ENCODE measurements at regions not wholly inside any gene's neighbourhood (a gene's known extent, or its start where the extent isn't known, plus 50 kb on each side); places are given as distances from the start of the nearest gene placed in this dataset.

DNA sequence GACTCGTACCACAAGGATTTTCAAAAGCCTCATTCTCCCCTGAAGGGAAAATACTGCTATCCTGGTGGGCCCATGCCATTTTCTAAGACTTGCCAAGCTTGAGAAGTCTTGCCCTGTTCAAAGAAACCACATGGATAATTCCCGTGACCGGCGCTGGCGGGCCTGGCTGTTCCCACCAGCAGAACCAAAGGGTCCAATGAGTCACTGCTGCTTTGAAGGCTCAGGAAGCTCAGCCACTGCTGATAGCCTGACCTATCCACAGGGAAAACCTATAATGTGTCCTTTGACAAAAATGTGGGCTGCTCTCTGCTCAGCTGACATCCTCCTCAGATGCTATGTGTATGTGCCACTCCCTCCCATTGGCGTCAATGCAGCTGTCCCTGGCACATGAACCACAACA is 137.9 kb upstream of the RAB12 start:
- Histone ChIP-seq H3K27ac (ENCODE audit: low read length) (no peak overlapping the region), H3K36me3 (ENCODE audit: control insufficient read depth, insufficient read depth, low read length) (no peaks in the 10 kb centered on the region), H3K4me3 (ENCODE audit: low read depth in 2 of 2, low read length in 2 of 2) (no peak overlapping the region), H3K4me1 (ENCODE audit: control insufficient read depth, insufficient read depth, low read length) (no peaks in the 10 kb centered on the region), H3K27me3 (ENCODE audit: control insufficient read depth, insufficient read depth, low read length) (peaks cover 5% of the 10 kb centered on the region), H3K9me3 (ENCODE audit: control insufficient read depth, insufficient read depth, low read depth, low read length) (no peaks in the 10 kb centered on the region)
- CTCF ChIA-PET, result no interaction called here
- no TSS peak for BruUV-seq (replicated peaks)
- POLR2A ChIA-PET, result no interaction called here
- no peak for DNase-seq (ENCODE audit: low read depth, low spot score)
- intact Hi-C loops (cut with micrococcal nuclease; ENCODE audit: unreplicated experiment), result no loop called here
- no peak for ATAC-seq
- in situ Hi-C loops (cut with HindIII; ENCODE audit: low pct_unique_long_range_greater_than_20kb, low sequenced_read_pairs), result no loop called here
- TF ChIP-seq REST (IDR thresholded peaks at IDR 0.05; ENCODE audit: insufficient read depth in 1 of 2, low read depth in 2 of 2, low read length in 1 of 2) (no peak), TCF7L2 (IDR thresholded peaks at IDR 0.05; ENCODE audit: low read depth, low read length) (no peak), SIN3A (IDR thresholded peaks at IDR 0.05; ENCODE audit: borderline replicate concordance, insufficient read depth, low read depth, low read length) (no peak), POLR2AphosphoS5 (IDR thresholded peaks at IDR 0.05; ENCODE audit: low read depth, low read length) (no peak)
- TF ChIP-seq, protein P1, sequence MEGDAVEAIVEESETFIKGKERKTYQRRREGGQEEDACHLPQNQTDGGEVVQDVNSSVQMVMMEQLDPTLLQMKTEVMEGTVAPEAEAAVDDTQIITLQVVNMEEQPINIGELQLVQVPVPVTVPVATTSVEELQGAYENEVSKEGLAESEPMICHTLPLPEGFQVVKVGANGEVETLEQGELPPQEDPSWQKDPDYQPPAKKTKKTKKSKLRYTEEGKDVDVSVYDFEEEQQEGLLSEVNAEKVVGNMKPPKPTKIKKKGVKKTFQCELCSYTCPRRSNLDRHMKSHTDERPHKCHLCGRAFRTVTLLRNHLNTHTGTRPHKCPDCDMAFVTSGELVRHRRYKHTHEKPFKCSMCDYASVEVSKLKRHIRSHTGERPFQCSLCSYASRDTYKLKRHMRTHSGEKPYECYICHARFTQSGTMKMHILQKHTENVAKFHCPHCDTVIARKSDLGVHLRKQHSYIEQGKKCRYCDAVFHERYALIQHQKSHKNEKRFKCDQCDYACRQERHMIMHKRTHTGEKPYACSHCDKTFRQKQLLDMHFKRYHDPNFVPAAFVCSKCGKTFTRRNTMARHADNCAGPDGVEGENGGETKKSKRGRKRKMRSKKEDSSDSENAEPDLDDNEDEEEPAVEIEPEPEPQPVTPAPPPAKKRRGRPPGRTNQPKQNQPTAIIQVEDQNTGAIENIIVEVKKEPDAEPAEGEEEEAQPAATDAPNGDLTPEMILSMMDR (IDR thresholded peaks at IDR 0.05), result no peak

DNA sequence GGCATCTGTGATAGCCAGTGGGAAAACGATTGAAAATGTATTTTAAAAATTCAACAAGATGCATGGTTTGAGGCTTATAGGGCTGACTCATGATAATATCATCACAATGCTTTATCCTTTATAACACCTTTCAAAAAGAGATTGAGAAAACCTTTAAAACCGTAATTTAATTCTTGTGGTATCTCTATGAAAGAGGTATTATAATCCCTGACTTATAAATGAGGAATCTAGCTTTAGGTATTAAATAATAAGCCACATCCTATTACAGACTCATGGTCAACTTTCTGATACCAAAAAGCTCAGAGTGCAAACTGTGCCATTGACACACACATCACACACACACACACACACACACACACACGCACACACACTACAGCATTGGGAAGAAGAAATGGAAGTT is 134.6 kb upstream of the RAB12 start:
- ATAC-seq, result no peak
- H3K4me1 ChIP-seq (ENCODE audit: control insufficient read depth, insufficient read depth, low read length), result no peaks in the 10 kb centered on the region
- ChIA-PET CTCF (no interaction called here), POLR2A (no interaction called here)
- TF ChIP-seq POLR2AphosphoS5 (IDR thresholded peaks at IDR 0.05; ENCODE audit: low read depth, low read length), result no peak
- TF ChIP-seq TCF7L2 (IDR thresholded peaks at IDR 0.05; ENCODE audit: low read depth, low read length), result no peak
- no peak for TF ChIP-seq REST (IDR thresholded peaks at IDR 0.05; ENCODE audit: insufficient read depth in 1 of 2, low read depth in 2 of 2, low read length in 1 of 2)
- no peak for TF ChIP-seq SIN3A (IDR thresholded peaks at IDR 0.05; ENCODE audit: borderline replicate concordance, insufficient read depth, low read depth, low read length)
- TF ChIP-seq, protein P1 (IDR thresholded peaks at IDR 0.05), result no peak
- DNase-seq (ENCODE audit: low read depth, low spot score), result no peak
- no peak overlapping the region for H3K27ac ChIP-seq (ENCODE audit: low read length)
- no peak overlapping the region for H3K4me3 ChIP-seq (ENCODE audit: low read depth in 2 of 2, low read length in 2 of 2)
- H3K27me3 ChIP-seq (ENCODE audit: control insufficient read depth, insufficient read depth, low read length), result peaks cover 7% of the 10 kb centered on the region
- intact Hi-C loops (cut with micrococcal nuclease; ENCODE audit: unreplicated experiment) (no loop called here), in situ Hi-C loops (cut with HindIII; ENCODE audit: low pct_unique_long_range_greater_than_20kb, low sequenced_read_pairs) (no loop called here)
- no TSS peak for BruUV-seq (replicated peaks)
- no peaks in the 10 kb centered on the region for H3K36me3 ChIP-seq (ENCODE audit: control insufficient read depth, insufficient read depth, low read length)
- no peaks in the 10 kb centered on the region for H3K9me3 ChIP-seq (ENCODE audit: control insufficient read depth, insufficient read depth, low read depth, low read length)
